ENCODE measurements at regions not wholly inside any gene's neighbourhood (a gene's known extent, or its start where the extent isn't known, plus 50 kb on each side); places are given as distances from the start of the nearest gene placed in this dataset.
"Not testable (repeated sequence)": the region's sequence is repeated elsewhere in the genome, so short reads cannot be mapped to it uniquely, and the experiment has no call there.

DNA sequence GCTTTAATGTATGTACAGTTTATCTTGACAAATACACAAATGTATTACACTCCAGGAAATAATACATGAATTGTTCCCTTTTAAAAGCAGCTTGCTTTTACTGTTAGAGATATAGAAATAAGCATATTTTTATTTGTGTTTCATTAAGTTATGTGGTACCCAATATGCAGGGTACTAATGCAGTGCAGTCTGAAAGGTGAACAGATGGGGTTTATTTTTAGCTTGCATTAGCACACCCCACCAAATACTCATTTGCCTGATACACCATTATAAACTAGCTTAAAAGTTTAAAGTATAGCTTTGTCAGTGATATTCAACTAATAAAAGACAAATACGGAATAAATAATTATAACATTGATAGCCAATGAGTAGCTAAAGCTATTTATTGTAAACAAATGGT, 394.7 kb upstream of the ZNF804A start:
- no peak for DNase-seq (ENCODE audit: low spot score)

DNA sequence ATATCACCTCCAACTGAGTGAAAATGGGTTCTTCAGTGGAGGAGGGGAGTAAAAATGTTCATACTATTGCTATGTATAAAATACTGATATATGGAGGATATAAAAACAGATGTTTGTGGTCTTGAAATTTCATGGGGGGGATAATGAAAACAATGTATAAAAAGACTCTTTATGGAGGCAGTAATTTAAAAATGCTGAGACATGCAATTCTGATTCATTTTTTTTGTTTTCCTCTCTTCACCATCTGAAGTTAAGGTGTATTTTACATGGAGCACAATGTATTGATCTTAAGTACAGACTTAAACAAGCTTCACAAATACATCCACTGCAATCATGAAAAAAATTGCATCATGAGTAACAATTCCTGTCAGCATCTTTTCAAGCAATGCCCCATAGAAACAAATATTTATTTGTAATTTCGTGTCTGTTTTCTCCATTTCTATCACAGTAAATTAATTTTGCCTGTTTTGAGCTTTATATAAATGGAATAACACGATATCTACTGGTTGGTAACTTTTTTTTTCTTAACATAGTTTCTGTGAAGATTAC, 393.2 kb upstream of the ZNF804A start:
- no peak for DNase-seq (ENCODE audit: low spot score)

- no peak for DNase-seq (ENCODE audit: low spot score)
Measured at GRCh38 chr2:184206045-184206444, 392.3 kb upstream of the ZNF804A start.

- no peak for DNase-seq (ENCODE audit: low spot score)
Measured at GRCh38 chr2:184210329-184210728, 388.0 kb upstream of the ZNF804A start.

DNA sequence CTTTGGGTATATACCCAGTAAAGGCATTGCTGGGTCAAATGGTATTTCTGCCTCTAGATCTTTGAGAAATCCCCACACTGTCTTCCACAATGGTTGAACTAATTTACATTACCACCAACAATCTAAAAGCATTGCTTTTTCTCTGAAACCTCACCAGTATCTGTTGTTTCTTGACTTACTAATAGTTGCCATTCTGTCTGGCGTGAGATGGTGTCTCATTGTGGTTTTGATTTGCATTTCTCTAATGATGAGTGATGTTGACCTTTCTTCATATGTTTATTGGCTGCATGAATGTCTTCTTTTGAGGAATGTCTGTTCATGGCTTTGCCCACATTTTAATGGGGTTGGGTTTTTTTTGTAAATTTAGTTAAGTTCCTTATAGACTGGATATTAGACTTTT, 382.6 kb upstream of the ZNF804A start:
- DNase-seq (ENCODE audit: low spot score): no peak

DNA sequence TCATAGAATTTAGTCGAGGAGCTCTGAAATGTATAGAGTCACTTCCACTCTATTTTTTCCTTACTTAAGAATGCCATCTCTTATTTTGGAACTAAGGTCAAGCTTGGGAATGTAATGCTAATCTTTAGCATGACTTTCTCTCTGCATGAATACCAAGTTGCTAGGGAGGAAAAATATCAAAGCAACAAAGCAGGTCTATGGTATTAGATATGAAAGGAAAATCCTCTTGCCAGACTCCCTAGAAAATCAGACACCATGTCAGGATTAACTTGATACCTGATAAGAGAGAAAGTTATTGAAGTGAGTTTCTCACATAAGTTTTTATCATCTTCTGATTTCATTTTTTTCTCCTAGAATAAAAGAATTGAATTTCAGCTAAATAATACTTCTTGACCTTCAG, 341.7 kb upstream of the ZNF804A start:
- DNase-seq (ENCODE audit: low spot score): no peak

- DNase-seq (ENCODE audit: low spot score): no peak
Measured at GRCh38 chr2:184261331-184261730, 337.0 kb upstream of the ZNF804A start.

DNA sequence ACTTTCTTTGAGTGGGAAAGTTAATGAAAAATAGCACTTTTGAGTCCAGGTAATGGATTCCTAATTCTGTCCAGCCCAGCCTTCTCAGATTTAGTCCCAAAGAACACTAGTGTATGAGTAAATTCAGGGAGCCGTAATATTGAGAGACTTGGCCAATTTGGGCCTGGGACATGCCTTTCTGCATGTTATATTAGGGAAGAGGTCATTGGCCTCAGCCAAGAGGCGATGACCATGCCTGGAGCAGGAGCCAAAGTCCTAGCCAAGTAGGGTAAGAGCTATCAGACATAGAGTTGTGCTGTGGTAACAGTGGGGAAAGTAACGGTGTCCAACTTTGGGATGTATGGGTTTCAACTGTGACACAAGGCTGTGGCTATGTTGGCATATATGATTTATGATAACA, 336.5 kb upstream of the ZNF804A start:
- DNase-seq (ENCODE audit: low spot score): no peak

DNA sequence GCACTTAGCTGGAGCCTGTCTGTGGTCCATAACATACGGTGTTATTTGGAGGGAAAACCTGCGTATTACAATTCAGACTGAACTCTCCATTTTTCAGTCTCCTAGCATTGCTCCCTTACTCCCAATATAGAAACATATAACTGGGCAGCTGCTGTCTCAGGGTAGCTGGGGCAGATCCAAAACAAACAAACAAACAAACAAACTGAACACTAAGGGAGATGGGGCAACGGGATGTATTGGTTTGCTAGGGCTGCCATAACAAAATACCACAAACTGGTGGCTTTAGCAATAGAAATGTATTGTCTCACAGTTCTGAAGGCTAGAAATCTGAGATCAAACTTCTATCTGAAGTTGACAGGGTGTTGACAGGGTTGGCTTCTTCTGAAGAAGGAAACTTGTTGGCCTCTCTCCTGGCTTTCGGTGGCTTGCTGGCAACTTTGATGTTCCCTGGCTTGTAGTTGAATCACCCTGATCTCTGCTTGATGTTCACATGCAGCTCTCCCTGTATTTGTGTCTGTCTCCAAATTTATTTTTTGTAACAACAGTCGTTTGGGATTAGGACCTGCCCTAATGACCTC, 329.3 kb upstream of the ZNF804A start:
- no peak for DNase-seq (ENCODE audit: low spot score)

DNA sequence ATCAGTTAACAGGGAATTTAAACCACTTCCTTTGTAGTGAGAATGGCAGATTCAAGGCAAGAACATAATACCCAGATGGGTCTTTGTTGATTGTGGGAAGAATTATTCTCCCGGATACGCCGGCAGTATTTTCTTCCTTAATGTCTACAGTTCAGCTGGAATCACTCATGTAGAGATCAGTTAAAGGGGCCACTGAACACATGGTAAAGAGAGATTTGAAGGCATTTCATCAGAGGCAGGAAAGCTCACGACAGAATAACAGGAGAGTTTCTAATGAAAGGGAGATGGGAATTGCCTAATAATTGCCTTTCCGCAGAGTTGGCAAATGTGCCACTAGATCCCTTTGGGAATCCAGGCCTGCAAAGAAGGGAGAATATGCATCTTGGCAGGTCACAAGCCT, 327.7 kb upstream of the ZNF804A start:
- no peak for DNase-seq (ENCODE audit: low spot score)

GRCh38 chr2:184272056-184272455, 326.3 kb upstream of the ZNF804A start:
- no peak for DNase-seq (ENCODE audit: low spot score)

GRCh38 chr2:184294831-184295230, 303.5 kb upstream of the ZNF804A start:
- DNase-seq (ENCODE audit: low spot score): no peak

DNA sequence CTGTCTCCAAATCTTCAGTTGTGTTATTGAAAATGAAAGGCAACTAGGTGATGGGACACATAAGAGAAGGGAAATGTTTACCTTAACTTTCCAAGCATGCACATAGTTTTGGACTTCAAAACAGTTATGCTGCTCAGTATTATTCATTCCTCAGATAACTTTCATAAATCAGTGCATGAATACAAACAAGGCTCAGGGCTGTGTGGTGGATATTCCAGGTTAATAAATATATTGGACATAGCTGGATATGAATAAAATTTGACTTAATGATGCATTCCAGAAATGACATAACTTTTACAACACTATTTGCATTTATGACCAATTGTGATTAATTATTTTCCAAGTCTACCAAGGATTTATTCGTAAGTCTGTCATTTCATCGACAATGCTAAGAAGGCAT, 301.2 kb upstream of the ZNF804A start:
- DNase-seq (ENCODE audit: low spot score): no peak

DNA sequence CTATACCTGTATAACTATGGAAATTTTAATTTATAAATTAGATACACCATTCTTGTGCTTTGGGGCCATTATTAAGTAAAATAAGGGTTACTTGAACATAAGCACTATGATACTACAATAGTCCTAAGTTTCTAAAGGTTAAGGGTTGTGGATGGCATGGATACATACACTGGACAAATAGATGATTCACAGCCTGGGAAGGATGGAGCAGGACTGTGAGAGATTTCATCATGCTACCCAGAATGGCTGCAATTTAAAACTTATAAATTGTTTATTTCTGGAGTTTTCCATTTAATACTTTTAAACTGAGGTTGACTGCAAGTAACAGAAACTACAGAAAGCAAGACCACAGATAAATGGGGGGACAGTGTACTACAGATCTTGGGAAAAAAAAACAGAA, 295.8 kb upstream of the ZNF804A start:
- DNase-seq (ENCODE audit: low spot score): no peak

DNA sequence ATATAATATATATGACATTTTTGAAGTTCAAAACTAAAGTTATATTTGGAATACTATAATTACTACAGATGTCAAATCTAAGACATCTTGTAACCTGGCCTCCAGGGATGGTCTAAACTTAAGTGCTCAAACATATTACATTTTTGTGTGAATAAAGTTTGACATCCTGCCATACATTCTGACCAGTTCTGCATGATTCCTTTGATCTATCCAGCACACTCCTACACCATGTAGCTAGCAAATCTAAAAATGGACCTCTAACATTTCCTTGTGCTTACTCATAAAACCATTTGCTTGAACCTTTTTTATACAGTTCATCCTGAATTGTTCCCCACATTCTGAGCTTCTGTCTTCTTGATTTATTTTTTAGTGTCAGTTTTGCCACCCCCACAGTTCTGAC, 294.3 kb upstream of the ZNF804A start:
- DNase-seq (ENCODE audit: low spot score): no peak

- DNase-seq (ENCODE audit: low spot score): no peak
Measured at GRCh38 chr2:184305105-184305504, 293.2 kb upstream of the ZNF804A start.

DNA sequence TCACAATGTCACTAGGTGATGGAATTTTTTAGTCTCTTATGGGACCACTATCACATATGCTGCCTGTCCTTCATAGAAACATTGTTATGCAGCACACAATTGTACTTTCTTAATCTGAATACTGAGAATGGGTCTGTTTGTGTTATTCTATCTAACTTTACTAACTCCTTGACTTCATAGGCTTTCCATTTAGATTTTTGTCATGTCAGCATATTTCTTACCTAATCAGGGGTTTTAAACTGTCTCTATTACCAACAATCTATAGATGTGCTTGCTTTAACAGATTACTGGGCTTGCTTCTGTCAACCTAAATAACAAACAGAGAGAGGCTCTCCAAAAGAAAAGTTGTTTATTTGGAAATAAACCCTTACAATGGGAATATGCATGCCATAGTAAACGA, 289.6 kb upstream of the ZNF804A start:
- no peak for DNase-seq (ENCODE audit: low spot score)

DNA sequence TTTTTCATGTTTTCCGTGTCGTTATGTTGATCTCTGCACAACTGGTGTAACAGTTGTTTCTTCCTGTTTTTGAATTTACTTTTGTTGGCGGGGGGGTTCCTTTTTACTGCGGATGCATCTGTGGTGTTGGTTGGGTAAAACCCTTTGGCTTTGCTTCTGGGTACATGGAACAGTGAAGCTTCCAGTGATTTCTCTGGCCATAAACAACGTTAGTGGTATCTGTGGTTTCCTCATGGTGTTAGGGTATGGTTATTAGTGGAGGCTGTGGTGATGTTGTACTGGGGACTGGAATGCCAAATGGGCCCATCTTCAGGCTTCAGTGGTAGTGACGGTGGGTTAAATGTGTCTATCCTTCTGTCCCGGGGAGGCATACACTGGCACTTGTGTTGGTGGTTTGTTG, 285.4 kb upstream of the ZNF804A start:
- DNase-seq (ENCODE audit: low spot score): no peak

DNA sequence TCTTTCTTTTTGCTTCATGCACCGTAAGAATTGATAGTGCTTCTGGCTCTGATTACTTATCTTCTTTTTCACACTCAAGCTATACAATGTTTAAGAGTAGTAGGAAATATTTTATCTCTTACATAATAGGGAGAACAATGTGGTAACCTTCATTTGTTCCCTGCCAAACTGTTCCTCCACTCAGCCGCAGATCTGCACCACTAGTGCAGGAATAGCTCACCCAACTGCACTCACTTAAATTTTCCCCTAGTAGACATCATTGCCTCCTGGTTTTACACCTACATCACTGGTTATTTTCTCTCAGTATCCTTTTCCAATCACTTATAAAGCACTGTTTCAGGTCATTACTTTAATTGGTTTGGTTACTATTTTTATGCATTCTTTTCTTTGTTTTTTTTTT, 283.5 kb upstream of the ZNF804A start:
- no peak for DNase-seq (ENCODE audit: low spot score)

DNA sequence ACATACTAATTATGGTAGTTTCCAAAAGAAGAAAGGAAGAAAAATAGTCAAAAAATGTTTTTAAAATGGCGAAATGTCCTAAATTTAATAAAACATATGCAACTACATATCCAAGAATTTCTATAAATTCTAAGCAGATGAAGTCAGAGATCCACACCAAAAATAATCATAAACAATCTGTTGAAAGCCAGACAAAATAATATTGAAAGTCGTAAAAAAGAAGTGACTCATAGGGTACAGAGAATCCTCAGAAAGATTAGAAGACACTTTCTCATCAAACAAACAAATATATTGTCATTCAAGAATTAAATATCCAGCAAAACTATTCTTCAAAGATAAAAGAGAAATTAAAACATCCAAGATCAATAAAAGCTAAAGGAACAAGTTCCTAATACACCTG, 281.4 kb upstream of the ZNF804A start:
- DNase-seq (ENCODE audit: low spot score): no peak

GRCh38 chr2:184322615-184323014, 275.7 kb upstream of the ZNF804A start:
- no peak for DNase-seq (ENCODE audit: low spot score)

DNA sequence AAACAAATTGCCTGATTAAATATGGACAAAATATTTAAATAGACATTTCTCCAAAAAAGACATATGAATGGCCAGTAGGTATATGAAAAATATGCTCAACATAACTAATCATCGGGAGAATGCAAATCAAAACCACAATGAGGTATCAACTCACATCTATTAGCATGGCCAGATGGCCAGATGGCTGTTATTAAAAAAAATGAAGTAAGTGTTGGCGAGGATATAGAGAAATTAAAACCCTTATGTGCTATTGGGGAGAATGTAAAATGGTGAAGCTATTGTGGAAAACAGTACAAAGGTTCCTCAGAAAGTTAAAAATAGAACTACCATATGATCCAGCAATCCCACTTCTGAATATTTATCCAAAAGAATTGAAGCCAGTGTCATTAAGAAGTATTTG, 272.3 kb upstream of the ZNF804A start:
- no peak for DNase-seq (ENCODE audit: low spot score)

- not testable (repeated sequence) for DNase-seq (ENCODE audit: low spot score)
Measured at GRCh38 chr2:184327805-184328204, 270.5 kb upstream of the ZNF804A start.

- not testable (repeated sequence) for DNase-seq (ENCODE audit: low spot score)
Measured at GRCh38 chr2:184330561-184330960, 267.8 kb upstream of the ZNF804A start.

DNA sequence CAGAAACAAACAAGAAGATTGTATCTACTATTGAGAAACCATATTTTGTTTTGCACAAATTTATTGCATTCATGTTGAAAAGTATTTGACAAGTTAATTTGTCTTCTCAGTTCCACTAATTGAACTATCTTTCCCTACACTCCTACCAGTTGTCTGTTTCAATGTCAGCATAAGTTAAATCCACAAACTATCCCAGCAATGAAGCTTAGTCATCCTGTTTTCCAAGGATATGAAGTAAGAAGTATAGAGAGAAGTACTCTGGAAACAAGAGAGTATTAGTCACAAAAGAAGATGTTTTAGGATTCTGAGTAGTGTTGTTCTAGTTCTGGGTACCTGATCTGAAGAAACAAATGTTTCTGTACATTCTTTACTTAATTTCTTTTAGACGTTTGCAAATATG, 261.6 kb upstream of the ZNF804A start:
- no peak for DNase-seq (ENCODE audit: low spot score)

All from SW480 (cell line).